ENCODE measurements at regions not wholly inside any gene's neighbourhood (a gene's known extent, or its start where the extent isn't known, plus 50 kb on each side); places are given as distances from the start of the nearest gene placed in this dataset.

GRCh38 chr15:37260255-37260654 lies 159.9 kb upstream of the MEIS2 start:
- no peak for DNase-seq (ENCODE audit: low read depth in 2 of 2)

- no peak for DNase-seq (ENCODE audit: low read depth in 2 of 2)
These were observed 161.3 kb upstream of the MEIS2 start for GRCh38 chr15:37261685-37262084.

- DNase-seq (ENCODE audit: low read depth in 2 of 2) = no peak
These were observed 162.7 kb upstream of the MEIS2 start for GRCh38 chr15:37262922-37263608.

GRCh38 chr15:37289109-37289765 lies 188.9 kb upstream of the MEIS2 start:
- no peak for DNase-seq (ENCODE audit: low read depth in 2 of 2)

GRCh38 chr15:37291920-37292319 lies 191.6 kb upstream of the MEIS2 start:
- DNase-seq (ENCODE audit: low read depth in 2 of 2) = no peak

- no peak for DNase-seq (ENCODE audit: low read depth in 2 of 2)
These were observed 197.9 kb upstream of the MEIS2 start for GRCh38 chr15:37298271-37298670.

- no peak for DNase-seq (ENCODE audit: low read depth in 2 of 2)
These were observed 239.1 kb upstream of the MEIS2 start for GRCh38 chr15:37339437-37339836.

GRCh38 chr15:37339856-37340255 lies 239.5 kb upstream of the MEIS2 start:
- no peak for DNase-seq (ENCODE audit: low read depth in 2 of 2)

GRCh38 chr15:37340438-37340837 lies 240.1 kb upstream of the MEIS2 start:
- no peak for DNase-seq (ENCODE audit: low read depth in 2 of 2)

GRCh38 chr15:37359101-37359892 lies 258.9 kb upstream of the MEIS2 start:
- no peak for DNase-seq (ENCODE audit: low read depth in 2 of 2)

GRCh38 chr15:37359893-37360290 lies 259.5 kb upstream of the MEIS2 start:
- DNase-seq (ENCODE audit: low read depth in 2 of 2) = no peak

- no peak for DNase-seq (ENCODE audit: low read depth in 2 of 2)
These were observed 260.4 kb upstream of the MEIS2 start for GRCh38 chr15:37360724-37361123.

- no peak for DNase-seq (ENCODE audit: low read depth in 2 of 2)
These were observed 261.3 kb upstream of the MEIS2 start for GRCh38 chr15:37361621-37362020.

- no peak for DNase-seq (ENCODE audit: low read depth in 2 of 2)
These were observed 262.1 kb upstream of the MEIS2 start for GRCh38 chr15:37362414-37362813.

- DNase-seq (ENCODE audit: low read depth in 2 of 2) = no peak
These were observed 268.6 kb upstream of the MEIS2 start for GRCh38 chr15:37368961-37369360.

GRCh38 chr15:37370941-37371340 lies 270.6 kb upstream of the MEIS2 start:
- no peak for DNase-seq (ENCODE audit: low read depth in 2 of 2)

GRCh38 chr15:37372064-37372463 lies 271.7 kb upstream of the MEIS2 start:
- DNase-seq (ENCODE audit: low read depth in 2 of 2) = no peak

- no peak for DNase-seq (ENCODE audit: low read depth in 2 of 2)
These were observed 275.2 kb upstream of the MEIS2 start for GRCh38 chr15:37375519-37375918.

GRCh38 chr15:37377428-37377827 lies 277.1 kb upstream of the MEIS2 start:
- no peak for DNase-seq (ENCODE audit: low read depth in 2 of 2)

GRCh38 chr15:37394402-37395099 lies 294.2 kb upstream of the MEIS2 start:
- DNase-seq (ENCODE audit: low read depth in 2 of 2) = no peak

GRCh38 chr15:37395100-37395468 lies 294.7 kb upstream of the MEIS2 start:
- DNase-seq (ENCODE audit: low read depth in 2 of 2) = no peak

Data from stimulated activated CD8-positive, alpha-beta memory T cell treated with anti-CD3 and anti-CD28 coated beads, Interleukin-15, amount 100 ng/mL, for 48 hours (primary cell).